Dermis blood vessel endothelial cell (primary cell): ENCODE measurements at regions not wholly inside any gene's neighbourhood (a gene's known extent, or its start where the extent isn't known, plus 50 kb on each side); places are given as distances from the start of the nearest gene placed in this dataset.

Source experiments
- DNase-seq: peaks from one replicate; pipeline ENCODE4 v3.0.0; 2010

DNA sequence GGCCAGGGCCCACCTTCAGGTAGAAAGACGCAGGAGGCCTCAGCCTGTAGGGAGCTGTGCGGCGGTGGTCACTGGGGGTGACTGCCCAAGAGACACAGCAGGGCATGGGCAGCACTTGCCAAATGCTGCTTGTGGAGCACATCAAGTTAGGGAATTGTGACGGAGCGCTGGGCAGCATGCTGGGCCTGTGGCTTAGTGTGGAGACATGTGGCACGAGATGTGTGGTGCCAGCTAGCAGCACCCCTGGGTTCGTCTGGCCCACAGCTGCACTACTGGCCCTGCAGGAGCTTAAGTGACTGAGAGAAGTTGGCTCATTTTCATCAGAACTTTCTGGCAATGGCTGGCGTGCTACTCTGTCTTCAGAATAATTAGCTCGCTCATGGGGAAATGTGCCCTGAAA, 213.1 kb upstream of the SYNDIG1 start:
- DNase-seq = no peak

DNA sequence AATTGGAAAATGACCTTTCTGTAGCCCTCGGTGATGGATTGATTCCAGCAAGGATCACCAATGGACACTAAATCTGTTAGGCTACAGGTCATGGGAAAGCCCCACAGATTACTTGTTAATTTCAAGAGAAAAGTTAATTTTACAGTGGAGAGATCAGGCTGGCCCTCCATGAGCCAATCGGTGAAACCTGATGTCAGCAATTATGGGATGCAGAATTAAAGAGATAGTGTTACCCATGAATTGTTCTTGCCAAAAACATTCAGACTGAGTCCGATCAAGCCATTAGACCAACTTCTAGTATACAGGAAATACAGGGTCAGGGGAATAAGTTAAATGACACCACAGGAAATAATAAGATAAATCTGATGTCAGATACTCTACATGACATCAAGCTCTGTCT, 214.9 kb upstream of the SYNDIG1 start:
- DNase-seq = no peak

DNA sequence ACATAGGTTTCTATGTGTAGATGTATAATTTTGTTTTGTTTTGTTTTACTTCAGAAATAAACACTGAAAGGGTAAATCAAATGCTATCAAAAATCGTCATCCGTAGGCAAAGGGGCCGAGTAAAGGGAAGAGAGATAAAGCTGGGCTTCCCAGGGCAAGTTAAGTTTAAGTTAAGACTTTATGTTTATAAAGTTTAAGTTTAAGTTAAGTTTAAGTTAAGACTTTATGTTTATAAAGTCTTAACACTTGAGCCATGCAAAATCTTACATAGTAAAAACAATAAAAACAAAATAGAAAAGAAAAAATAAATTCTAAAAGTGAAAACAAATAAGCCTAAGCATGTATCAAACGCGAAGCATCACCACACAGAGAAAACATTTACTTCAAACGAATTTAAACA, 216.1 kb upstream of the SYNDIG1 start:
- DNase-seq = no peak

DNA sequence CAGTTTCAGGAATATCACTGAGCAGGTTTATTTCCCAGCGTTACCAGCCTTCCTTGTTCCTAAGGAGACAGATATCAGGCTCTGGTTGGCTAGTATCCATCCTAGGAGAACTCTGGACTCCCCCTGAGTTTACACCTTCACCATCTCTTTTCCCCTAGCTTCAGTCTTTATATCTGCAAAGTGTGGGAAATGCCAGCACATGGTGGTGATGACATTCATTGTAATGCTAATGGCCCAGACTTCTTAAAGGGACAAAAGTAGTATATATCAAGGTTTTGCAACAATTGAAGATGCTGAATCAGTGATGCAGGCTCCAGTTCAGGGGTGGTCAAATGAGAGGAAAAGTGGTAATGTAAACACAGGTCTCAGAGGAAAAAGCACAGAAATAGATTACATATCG, 224.3 kb upstream of the SYNDIG1 start:
- no peak for DNase-seq

DNA sequence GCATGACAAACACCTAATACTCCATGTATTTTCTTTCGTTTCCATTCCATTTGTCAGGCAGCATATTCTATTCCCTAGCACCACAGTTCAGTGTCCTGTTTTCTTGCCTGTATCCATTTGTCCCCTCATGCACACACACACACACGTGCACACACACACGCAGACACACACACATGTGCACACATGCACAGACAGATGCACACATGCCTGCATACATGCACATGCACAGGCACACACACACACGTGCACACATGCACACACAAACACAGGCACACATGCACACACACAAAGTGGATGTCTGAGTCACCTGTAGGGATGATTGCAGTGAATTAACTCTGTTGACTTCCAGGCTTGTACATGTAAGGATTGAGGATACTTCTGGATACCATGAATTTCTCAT, 226.7 kb upstream of the SYNDIG1 start:
- no peak for DNase-seq

DNA sequence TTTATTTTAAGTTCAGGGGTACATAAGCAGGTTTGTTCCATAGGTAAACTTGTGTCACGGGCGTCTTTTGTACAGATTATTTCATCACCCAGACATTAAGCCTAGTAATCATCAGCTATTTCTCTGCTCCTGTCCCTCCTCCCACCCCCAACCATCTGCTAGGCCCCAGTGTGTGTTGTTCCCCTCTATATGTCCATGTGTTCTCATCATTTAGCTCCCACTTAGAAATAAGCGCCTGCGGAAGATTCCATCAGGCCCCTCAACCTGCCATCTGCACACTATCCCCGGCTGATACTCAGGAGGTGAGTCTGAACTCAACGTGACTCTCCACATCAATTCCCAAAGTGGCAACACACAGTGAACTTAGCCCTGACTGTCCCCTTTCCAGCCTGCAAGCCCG, 228.0 kb upstream of the SYNDIG1 start:
- DNase-seq = no peak

DNA sequence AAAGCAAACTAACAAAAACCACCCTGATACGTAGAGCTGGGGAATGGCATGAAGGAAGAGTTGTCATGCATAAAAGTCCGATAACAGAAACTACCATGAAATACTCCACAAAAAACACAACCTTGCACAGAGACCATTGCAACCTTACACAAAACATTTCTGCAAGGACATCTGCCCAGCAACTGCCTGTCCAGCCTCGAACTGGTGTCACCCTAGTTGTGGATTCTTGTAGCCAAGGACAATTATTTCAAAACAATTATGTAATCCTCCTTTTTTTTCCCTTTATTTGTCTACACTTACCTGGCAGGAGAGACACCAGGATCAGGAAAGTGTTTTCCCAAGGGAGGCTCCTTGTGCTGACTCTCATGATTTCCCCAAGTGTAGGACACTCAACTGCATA, 232.5 kb upstream of the SYNDIG1 start:
- no peak for DNase-seq

DNA sequence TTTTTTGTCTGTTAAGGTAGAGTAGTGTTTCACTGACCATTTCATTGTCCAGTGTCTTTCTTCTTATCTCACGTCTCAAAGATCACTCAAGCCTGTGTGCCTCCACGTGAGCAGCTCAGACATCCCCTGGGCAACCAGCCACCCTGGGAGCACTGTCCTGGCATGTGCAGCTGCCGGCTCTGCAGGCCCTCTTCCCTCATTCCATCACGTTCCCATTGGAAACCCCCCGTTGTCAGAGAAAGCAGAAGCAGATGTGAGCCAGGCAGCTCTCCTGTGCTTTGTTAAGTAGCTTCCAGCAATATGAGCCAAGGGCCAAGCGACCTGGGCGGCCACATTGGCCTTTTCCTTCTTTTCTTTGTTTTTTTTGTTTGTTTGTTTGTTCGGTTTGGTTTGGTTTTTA, 233.2 kb upstream of the SYNDIG1 start:
- no peak for DNase-seq

DNA sequence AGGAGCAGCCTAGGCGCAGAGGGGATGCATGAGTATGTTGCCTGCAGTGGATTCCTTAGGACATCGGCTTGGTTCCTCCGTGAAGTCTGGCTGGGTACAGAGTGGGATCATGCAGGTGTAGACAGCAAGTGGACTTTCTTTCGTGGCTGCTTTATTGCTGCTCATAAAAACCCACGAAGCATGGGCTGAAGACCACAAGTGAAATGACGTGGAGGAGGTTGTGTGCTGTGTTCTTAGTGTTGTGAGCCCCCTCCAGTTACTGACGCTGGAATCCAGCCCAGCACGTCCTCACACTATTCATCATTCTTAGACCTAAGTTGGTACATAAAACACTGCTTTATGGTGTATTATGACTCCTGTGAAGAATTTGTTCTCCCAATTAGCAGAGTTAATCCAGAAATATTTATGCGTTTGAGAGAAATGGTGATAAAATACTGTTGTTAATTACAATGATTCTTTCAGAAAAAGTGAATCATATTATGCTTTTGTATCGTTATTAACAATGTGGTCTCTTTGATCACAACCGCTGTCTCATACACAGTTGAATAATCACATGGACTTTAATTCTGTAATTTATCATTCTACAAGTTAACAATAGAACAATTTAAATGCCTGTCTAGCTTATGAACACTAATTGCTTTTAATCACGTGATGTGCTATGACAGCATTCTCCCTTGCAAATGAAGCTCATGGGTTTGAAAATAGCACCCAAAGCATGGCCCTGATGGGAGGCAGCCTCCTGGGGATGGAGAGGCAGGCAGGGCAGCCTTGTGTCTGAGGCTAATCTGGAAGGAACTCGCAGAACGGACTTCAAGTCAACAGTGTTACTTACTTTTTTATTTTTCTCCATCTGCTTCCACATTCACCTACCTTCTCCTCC, 233.9 kb upstream of the SYNDIG1 start:
- DNase-seq = no peak

DNA sequence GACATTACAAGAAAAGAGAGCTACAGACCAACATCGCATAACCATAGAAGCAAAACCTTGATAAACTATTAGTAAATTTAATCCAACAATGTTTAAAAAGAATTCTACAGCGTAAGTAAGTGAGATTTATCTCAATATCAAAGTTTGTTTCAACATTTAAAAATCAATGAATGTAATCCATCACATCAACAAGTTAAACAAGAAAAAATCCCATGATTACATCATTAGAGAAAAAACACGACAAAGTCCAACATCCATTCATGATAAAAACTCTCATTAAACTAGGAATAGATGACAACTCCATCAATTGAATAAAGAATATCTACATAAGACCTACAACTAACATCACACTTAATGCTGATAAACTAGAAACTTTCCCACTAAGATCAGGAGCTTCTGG, 239.0 kb upstream of the GGTLC1 start:
- DNase-seq = no peak

DNA sequence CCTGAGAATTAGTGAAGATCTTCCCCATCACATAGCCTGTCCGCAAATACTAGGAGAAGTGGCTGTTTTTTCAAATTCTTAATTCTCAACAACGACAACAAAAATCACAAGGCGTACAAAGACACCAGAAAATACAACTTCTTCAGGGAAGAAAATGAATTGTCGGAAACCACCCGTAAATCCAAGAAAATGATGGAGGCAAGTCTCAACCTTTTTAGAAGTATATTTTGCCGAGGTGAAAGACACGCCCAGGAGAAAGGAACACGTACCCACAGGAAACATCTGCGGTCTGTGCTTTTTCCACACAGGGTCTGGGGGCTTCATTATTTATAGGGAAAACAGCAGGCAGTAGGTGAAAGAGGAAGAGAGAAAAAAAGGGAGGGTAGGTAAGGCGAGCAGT, 223.9 kb upstream of the GGTLC1 start:
- DNase-seq = no peak

DNA sequence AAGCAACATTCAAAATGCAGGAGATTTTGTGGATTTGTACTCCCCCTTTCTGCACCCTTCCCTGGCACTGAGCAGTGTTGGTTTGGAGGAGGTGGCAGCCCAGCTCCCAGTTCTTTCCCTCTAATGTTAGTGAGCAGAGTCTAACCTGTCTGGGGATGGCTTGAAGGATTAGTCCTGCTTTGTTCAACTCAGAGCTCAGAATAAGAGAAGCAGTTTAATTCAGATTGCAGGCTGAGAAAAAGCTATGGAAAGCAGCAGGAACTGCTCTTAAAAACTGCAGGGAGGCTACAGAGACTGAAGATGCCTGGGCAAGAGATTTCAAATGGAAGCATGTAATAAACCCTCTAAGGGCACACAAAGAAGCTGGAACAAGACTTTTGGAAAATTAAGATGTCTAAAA, 223.4 kb upstream of the GGTLC1 start:
- no peak for DNase-seq

DNA sequence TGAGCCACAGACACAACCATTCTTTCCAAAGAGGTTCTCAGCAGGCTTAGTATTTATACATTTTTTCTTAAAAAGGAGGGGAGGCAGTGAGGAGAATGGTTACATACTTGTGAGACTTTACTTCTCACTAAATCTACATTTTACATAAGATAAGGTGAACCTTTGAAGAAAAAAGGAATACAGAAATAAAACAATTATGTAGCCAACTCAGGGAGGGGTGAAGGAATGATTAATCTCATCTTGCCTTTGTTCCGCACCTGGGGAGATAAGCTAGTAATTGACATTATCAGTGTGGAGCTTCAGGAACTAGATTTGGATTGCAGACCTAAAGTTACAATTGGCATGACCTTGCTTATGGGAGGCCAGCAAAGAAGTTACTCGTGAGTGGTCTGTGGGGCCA, 221.8 kb upstream of the GGTLC1 start:
- no peak for DNase-seq

DNA sequence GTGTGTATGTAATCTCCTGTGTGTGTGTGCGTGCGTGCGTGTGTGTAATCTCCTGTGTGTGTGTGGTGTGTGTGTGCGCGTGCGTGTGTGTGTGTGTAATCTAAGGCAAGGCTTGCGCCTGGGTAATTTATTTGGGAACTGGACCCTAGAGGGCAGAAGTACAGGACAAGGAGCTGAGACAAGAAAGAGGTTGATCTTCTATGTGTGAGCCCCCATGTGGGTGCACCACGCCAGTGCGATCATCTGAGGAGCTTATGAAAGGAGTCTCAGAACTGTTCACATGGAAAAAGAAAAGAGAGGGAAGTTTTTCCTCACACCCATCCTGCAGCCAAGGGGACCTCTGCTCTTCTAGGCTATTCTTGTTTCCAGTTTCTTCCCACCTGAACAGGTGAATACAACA, 220.1 kb upstream of the GGTLC1 start:
- peak; percentile 3 for DNase-seq

DNA sequence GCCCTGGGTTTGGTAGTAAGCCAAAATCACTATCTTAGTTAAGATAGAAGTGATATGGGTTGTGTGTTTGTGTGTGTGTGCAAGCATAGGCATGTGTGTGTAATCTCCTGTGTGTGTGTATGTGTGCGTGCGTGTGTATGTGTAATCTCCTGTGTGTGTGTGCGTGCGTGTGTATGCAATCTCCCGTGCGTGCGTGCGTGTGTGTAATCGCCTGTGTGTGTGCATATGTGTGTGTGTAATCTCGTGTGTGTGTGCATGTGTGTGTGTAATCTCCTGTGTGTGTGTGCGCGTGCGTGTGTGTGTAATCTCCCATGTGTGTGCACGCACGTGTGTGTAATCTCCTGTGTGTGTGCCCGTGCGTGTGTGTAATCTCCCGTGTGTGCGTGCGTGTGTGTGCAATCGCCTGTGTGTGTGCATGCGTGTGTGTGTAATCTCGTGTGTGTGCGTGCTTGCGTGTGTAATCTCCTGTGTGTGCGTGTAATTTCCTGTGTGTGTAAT, 219.3 kb upstream of the GGTLC1 start:
- DNase-seq = no peak

DNA sequence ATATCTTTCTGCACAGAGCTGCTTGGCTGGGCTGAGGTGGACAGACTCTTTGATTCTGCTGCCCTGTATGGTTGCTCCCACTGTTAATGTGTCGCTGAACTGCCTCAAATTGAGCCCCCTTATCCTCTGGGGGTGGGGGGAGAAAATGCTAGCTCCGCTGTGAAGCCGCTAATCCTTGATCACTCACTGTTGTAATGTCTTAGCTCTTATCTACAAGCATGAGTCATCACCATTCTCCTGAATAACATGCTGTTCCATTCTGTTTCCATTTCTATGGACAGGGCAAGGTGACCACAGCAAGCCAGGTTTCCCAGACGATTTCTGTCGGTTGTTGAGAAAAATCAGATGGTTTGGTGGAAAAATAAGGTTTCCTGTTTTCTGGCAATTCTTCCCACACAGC, 218.4 kb upstream of the GGTLC1 start:
- DNase-seq = no peak

DNA sequence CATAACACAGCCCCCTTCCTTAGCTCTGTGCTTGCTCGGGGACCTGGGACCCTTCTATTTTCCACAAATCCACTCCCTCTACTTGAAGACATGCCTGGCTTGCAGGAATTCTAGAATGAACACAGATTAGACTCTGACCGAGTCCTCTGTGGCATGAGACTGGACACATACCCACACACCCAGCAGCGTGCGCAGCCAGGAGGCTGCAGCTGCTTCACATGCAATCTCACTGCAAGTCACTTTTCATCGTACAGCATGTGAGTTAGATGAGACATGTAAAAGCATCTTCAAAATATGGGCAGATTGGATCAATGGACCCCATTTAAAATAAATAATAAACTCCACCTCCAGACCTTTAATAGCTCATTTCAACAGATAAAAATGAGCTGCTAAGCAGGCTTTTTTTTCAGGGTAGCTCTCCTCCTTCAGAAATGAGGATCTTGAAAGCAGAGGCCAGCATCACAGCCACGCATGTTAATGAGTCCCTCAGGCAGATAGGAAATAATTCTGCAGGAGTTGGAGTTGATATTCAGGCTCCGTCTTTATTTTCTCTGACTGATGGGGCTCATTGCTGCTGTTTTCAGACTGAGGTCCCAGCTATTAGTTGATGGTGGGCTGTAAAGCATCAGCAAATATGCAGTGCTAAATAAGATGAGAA, 215.1 kb upstream of the GGTLC1 start:
- DNase-seq = no peak

DNA sequence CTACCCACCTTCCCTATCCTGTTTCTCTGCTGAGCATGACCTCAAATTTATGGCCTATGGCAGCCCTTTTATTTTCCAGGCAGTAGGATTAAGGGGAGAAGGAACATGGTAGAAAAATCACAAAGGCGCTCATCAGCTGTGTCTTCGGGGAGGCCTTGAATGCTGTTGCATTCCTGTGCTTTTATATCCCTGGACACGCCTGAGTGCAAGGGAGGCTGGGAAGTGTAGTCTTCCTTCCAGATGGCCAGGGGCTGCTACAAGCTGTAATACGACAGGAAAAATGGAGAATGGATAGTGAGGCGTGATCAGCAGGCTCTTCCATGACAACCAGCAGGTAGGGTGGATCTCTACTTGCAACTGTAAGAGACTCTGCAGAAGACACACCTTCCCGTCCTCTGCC, 210.9 kb upstream of the GGTLC1 start:
- no peak for DNase-seq

DNA sequence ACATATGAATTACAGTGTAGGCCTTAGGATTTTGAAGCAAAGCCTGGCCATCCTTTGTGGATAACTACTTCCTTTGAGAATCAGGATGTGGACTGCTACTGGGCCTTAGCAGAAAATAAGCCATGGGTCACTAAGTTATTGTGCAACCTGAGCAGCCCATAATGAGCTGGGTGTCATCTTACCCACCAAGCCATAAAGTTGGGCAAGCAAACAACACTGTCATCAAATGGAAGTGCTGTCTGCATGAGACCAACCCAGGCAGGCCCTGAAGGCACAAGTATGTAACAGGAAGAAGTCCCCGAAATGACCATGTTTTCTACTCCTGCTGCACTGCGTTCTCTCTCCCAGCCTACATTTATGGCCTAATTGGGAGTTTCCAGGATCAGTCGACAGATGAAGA, 205.6 kb upstream of the GGTLC1 start:
- DNase-seq = no peak

DNA sequence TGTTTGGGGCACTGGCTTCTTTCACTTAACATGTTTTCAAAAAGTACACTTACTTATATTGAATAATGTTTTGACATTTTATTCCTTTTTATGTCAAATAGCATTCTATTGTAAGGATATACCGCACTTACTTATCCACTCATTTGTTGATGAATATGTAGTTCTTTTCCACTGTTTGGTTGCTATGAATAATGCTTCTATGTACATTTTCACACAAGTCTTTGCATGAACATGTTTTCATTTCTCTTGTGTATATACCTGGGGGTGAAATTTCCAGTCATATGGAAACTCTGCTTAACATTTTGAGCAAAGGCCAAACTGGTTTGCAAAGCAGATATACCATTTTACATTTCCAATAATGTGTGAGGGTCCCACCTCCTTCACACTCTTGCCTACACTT, 202.3 kb upstream of the GGTLC1 start:
- no peak for DNase-seq

DNA sequence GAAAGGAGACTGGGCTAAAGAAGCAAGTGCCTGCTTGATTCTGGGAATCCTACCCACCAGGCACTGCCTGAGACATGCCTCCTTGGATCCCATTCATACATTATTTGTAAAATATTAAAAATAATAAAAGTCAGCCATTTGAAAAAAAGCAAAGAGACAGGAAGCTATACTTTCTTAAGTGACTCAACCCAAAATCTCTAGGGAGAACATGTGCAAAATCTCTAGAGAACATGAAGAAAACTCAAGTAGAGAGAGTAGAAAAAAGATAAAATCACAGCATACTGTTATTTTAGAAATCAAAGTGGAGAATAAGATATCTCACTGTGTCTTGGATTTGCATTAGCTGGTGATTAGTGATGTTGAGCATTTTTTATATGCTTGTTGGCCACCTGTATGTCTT, 197.2 kb upstream of the GGTLC1 start:
- no peak for DNase-seq

DNA sequence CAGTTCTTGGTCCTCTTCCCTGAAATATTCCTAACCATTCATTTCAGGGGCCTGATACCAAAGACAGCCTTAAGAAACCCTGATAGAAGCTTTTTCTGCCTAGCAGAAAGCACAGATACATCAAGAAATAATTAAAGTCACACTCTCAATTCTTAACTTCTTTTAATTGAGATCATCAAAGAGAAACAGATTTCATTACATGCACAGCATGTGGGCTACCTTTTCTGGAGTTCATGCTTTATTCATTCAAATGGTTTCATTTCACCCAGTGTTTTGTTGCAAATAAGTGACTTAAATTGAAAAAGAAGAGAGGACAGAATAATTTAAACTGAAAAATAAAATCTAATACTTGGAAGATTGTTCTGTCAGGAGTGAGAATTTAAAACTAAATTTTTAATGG, 192.6 kb upstream of the GGTLC1 start:
- no peak for DNase-seq

DNA sequence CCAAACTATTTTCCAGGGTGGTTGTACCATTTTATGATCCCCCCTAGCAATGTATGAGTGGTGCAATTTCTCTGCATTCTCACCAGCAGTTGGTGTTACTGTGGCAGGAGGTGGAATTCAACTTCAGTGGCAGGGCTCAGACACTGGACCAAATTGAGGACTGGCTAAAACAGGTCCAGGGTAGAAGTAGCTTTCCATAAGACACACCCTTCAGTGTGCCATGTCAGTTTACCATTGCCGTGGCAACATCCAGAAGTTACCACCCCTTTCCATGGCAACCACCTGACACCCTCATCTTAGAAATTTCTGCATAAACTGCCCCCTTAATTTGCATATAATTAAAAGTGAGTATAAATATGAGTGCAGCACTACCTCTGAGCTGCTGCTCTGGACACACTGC, 180.7 kb upstream of the GGTLC1 start:
- DNase-seq = no peak

DNA sequence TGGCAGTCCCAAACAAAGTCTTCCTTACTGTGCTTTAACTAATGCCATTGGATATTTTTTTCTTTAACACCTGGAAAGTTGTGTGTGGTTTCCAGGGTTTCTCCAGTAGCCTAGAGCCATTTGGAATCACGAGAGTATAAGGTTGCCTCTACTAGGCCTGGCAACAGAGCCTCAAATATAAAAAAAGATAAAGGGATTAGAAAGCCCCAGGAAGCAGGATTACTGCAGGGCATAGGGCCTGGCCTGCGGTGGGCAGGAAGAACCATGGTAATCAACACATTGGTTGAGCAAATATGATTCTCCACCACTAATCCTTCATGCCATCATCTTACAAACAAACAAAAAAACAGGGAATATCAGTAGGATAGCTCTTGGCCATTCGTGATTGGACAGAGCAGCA, 177.8 kb upstream of the GGTLC1 start:
- DNase-seq = no peak

DNA sequence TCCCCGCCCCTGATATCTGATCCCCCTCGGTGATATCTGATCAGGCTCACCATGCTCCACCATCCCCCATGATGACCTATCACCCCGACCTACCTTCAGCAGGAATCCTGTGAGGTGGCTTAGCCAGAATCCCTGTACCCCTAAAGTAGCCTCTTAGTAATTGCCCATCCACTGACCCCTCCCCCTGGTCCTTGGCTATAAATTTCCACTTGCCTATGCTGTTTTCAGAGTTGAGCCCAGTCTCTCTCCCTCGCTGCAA, 177.5 kb upstream of the GGTLC1 start:
- no peak for DNase-seq
